Panc1 (cell line): ENCODE measurements at regions not wholly inside any gene's neighbourhood (a gene's known extent, or its start where the extent isn't known, plus 50 kb on each side); places are given as distances from the start of the nearest gene placed in this dataset.

Experiments
- ATAC-seq: fragments of 200-7000 bp; cut with Tn5 transposase; 2 replicates; pipeline ENCODE4 v1.9.1; 2020; ENCODE audit warnings: mild to moderate bottlenecking, moderate library complexity
- BruUV-seq: library from RNA; stranded (reverse); fragments of 400-500 nt; replicated peaks from 2 replicates; lab custom pipeline; 2021; lab: Mats Ljungman, UMichigan
- CTCF ChIA-PET: fragments of 300-600 bp; sonication (Branson Sonifier 250); formaldehyde crosslinking; loops from one replicate; lab custom pipeline; 2022; ENCODE audit warnings: antibody characterized with exemption; lab: Charles Lee
- POLR2A ChIA-PET: fragments of 300-600 bp; sonication (Branson Sonifier 250); formaldehyde crosslinking; loops from one replicate; lab custom pipeline; 2022; ENCODE audit warnings: antibody characterized with exemption; lab: Charles Lee
- DNase-seq: peaks from one replicate; pipeline ENCODE4 v3.0.0-alpha.2; 2010; ENCODE audit warnings: low read depth, low spot score
- H3K27ac ChIP-seq: 2 replicates; pipeline ENCODE4 v1.5.1; 2011; ENCODE audit warnings: mild to moderate bottlenecking, low read length, inconsistent platforms
- H3K27me3 ChIP-seq: fragments of 200-500 bp; sonication (Bioruptor generic); 2 replicates; pipeline ENCODE4 v1.6.0; 2014; ENCODE audit warnings: low read length, inconsistent platforms; ENCODE audit not compliant: control insufficient read depth, insufficient read depth
- H3K36me3 ChIP-seq: fragments of 200-500 bp; sonication (Bioruptor generic); 2 replicates; pipeline ENCODE4 v1.5.1; 2014; ENCODE audit warnings: inconsistent platforms, mild to moderate bottlenecking, low read length, moderate library complexity; ENCODE audit not compliant: control insufficient read depth, insufficient read depth
- H3K4me1 ChIP-seq: 2 replicates; pipeline ENCODE4 v1.5.1; 2011; ENCODE audit warnings: inconsistent platforms, mild to moderate bottlenecking, low read length, moderate library complexity; ENCODE audit not compliant: control insufficient read depth, insufficient read depth
- H3K4me3 ChIP-seq, 2 experiments: 2 replicates each; pipeline ENCODE4 v1.5.1; 2011 to 2012; ENCODE audit warnings: low read depth in 2 of 2, low read length in 2 of 2, mild to moderate bottlenecking in 2 of 2, inconsistent platforms in 1 of 2, moderate library complexity in 1 of 2
- H3K9me3 ChIP-seq: fragments of 200-500 bp; sonication (Bioruptor generic); 2 replicates; pipeline ENCODE4 v1.5.1; 2014; ENCODE audit warnings: low read depth, mild to moderate bottlenecking, inconsistent platforms, low read length, moderate library complexity; ENCODE audit not compliant: control insufficient read depth, insufficient read depth
- POLR2AphosphoS5 ChIP-seq: IDR thresholded peaks from 2 replicates; pipeline ENCODE4 v1.6.1; 2012; ENCODE audit warnings: mild to moderate bottlenecking, low read depth, low read length, moderate library complexity
- SIN3A ChIP-seq: IDR thresholded peaks from 2 replicates; pipeline ENCODE4 v1.6.1; 2012; ENCODE audit warnings: low read depth, mild to moderate bottlenecking, low read length, moderate library complexity, borderline replicate concordance; ENCODE audit not compliant: insufficient read depth
- TCF7L2 ChIP-seq: IDR thresholded peaks from 2 replicates; pipeline ENCODE4 v1.6.1; 2011; ENCODE audit warnings: mild to moderate bottlenecking, low read depth, low read length, inconsistent platforms
- in situ Hi-C: cut with HindIII; loops from 2 replicates; pipeline ENCODE4 v1.10.0; 2016; ENCODE audit warnings: low sequenced_read_pairs, low pct_unique_long_range_greater_than_20kb
- intact Hi-C: fragments of 100-400 bp; cut with micrococcal nuclease; formaldehyde crosslinking; loops from one replicate; pipeline ENCODE4 v1.10.0; 2022; ENCODE audit not compliant: unreplicated experiment
- TF ChIP-seq, protein P1 (sequence below): fragments of 450-650 bp; IDR thresholded peaks from 2 replicates; pipeline ENCODE4 v1.5.1; 2017; ENCODE audit warnings: mild to moderate bottlenecking
- TF ChIP-seq, protein P2 (sequence below), 2 experiments: IDR thresholded peaks; 2 replicates each; pipeline ENCODE4 v1.6.1; 2011 to 2012; ENCODE audit warnings: low read depth in 2 of 2, control low read depth in 1 of 2, low read length in 1 of 2, mild to moderate bottlenecking in 1 of 2, moderate library complexity in 1 of 2; ENCODE audit not compliant: insufficient read depth in 1 of 2

DNA sequence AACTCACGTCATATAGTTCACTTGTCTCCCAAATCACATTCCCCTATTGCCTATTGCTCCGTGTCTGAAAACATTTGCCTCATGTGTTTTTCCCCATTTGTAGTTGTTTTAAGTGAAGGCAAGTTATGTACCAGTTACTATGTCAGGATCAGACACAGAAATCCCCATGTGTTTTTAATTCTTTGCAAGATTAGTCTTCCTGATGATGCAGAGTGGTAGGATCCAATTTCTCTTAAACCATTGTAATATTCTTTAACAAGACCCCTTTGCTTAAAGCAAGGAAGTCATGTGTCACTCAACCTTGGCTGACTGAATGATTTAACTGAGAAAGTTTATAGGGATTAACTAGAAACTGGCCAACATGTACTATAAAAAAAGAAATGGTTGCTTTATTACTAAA lies 164.4 kb downstream of the OPA1 start:
- in situ Hi-C loops = loop anchor here (25.0 kb wide), 1 partner anchor 555 kb away; no protein-coding TSS in a partner anchor
- no peaks in the 10 kb centered on the region for H3K27me3 ChIP-seq
- peaks cover 21% of the 10 kb centered on the region; the same call in 1 of the 2 replicates for H3K9me3 ChIP-seq
- DNase-seq = no peak
- TF ChIP-seq, protein P1, sequence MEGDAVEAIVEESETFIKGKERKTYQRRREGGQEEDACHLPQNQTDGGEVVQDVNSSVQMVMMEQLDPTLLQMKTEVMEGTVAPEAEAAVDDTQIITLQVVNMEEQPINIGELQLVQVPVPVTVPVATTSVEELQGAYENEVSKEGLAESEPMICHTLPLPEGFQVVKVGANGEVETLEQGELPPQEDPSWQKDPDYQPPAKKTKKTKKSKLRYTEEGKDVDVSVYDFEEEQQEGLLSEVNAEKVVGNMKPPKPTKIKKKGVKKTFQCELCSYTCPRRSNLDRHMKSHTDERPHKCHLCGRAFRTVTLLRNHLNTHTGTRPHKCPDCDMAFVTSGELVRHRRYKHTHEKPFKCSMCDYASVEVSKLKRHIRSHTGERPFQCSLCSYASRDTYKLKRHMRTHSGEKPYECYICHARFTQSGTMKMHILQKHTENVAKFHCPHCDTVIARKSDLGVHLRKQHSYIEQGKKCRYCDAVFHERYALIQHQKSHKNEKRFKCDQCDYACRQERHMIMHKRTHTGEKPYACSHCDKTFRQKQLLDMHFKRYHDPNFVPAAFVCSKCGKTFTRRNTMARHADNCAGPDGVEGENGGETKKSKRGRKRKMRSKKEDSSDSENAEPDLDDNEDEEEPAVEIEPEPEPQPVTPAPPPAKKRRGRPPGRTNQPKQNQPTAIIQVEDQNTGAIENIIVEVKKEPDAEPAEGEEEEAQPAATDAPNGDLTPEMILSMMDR = no peak
- TF ChIP-seq SIN3A (no peak), POLR2AphosphoS5 (no peak), TCF7L2 (no peak)
- TF ChIP-seq, protein P2, sequence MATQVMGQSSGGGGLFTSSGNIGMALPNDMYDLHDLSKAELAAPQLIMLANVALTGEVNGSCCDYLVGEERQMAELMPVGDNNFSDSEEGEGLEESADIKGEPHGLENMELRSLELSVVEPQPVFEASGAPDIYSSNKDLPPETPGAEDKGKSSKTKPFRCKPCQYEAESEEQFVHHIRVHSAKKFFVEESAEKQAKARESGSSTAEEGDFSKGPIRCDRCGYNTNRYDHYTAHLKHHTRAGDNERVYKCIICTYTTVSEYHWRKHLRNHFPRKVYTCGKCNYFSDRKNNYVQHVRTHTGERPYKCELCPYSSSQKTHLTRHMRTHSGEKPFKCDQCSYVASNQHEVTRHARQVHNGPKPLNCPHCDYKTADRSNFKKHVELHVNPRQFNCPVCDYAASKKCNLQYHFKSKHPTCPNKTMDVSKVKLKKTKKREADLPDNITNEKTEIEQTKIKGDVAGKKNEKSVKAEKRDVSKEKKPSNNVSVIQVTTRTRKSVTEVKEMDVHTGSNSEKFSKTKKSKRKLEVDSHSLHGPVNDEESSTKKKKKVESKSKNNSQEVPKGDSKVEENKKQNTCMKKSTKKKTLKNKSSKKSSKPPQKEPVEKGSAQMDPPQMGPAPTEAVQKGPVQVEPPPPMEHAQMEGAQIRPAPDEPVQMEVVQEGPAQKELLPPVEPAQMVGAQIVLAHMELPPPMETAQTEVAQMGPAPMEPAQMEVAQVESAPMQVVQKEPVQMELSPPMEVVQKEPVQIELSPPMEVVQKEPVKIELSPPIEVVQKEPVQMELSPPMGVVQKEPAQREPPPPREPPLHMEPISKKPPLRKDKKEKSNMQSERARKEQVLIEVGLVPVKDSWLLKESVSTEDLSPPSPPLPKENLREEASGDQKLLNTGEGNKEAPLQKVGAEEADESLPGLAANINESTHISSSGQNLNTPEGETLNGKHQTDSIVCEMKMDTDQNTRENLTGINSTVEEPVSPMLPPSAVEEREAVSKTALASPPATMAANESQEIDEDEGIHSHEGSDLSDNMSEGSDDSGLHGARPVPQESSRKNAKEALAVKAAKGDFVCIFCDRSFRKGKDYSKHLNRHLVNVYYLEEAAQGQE (IDR thresholded peaks at IDR 0.05; ENCODE audit: insufficient read depth in 1 of 2, low read depth in 2 of 2, low read length in 1 of 2) = no peak
- no peak for ATAC-seq
- ChIA-PET CTCF (interaction anchor here (0.7 kb wide), 1 partner anchor 556 kb away, joined by 7 read pairs; no protein-coding TSS in a partner anchor), POLR2A (no interaction called here)
- H3K36me3 ChIP-seq = no peaks in the 10 kb centered on the region
- no peak overlapping the region for H3K27ac ChIP-seq
- no TSS peak for BruUV-seq
- no peaks in the 10 kb centered on the region for H3K4me1 ChIP-seq
- H3K4me3 ChIP-seq = no peak overlapping the region
- intact Hi-C loops = no loop called here

DNA sequence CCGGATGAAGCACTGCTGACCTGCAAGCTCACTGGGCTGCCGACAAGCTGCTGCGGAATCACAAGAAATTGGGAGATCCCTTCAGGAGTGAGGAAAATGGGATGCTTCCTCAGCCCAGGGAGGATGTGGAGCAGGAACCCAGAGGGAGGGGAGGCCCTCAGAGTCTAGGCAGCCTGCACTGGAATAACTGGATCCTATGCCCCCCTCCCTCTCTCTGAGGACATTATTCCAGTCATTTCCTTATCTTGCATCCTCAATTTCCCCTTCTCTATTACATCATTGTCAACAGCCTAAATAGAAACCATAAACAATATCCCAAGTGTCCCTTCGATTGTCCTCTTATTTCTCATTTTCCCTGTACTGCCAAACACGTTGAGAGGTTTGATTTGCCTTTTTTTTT lies 169.0 kb downstream of the OPA1 start:
- H3K36me3 ChIP-seq = no peaks in the 10 kb centered on the region
- BruUV-seq = no TSS peak
- DNase-seq = no peak
- H3K27me3 ChIP-seq = no peaks in the 10 kb centered on the region
- POLR2A ChIA-PET = interaction anchor here (0.5 kb wide), 1 partner anchor 601 kb away, joined by 3 read pairs; no protein-coding TSS in a partner anchor
- no peak for ATAC-seq
- intact Hi-C loops (no loop called here), in situ Hi-C loops (loop anchor here (25.0 kb wide), 1 partner anchor 550 kb away; no protein-coding TSS in a partner anchor)
- no peaks in the 10 kb centered on the region for H3K4me1 ChIP-seq
- H3K4me3 ChIP-seq = no peak overlapping the region
- peaks cover 12% of the 10 kb centered on the region; the same call in 1 of the 2 replicates for H3K9me3 ChIP-seq
- CTCF ChIA-PET = interaction anchor here (0.7 kb wide), 1 partner anchor 496 kb away, joined by 9 read pairs; no protein-coding TSS in a partner anchor
- TF ChIP-seq SIN3A (no peak), POLR2AphosphoS5 (no peak), TCF7L2 (no peak)
- TF ChIP-seq, protein P2 (IDR thresholded peaks at IDR 0.05; ENCODE audit: insufficient read depth in 1 of 2, low read depth in 2 of 2, low read length in 1 of 2) = no peak
- TF ChIP-seq, protein P1 = no peak
- H3K27ac ChIP-seq = no peak overlapping the region
